ENCODE measurements at regions not wholly inside any gene's neighbourhood (a gene's known extent, or its start where the extent isn't known, plus 50 kb on each side); places are given as distances from the start of the nearest gene placed in this dataset.

GRCh38 chr9:129273941-129274684, 96.1 kb upstream of the IER5L start:
- no peaks in the 10 kb centered on the region for H3K9me3 ChIP-seq (ENCODE audit: control insufficient read depth, insufficient read depth, low read depth, low read length)
- ChIA-PET POLR2A (no interaction called here), CTCF (interaction anchor here (0.5 kb wide), 1 partner anchor 26 kb away, joined by 3 read pairs; no protein-coding TSS in a partner anchor)
- H3K4me1 ChIP-seq (ENCODE audit: control insufficient read depth, insufficient read depth, low read length) = no peaks in the 10 kb centered on the region
- H3K4me3 ChIP-seq (ENCODE audit: low read depth, low read length) = no peak overlapping the region
- H3K27ac ChIP-seq (ENCODE audit: extremely low read depth, low read depth, low read length) = no peak overlapping the region
- H3K36me3 ChIP-seq (ENCODE audit: control insufficient read depth in 2 of 2, insufficient read depth in 1 of 2, low read length in 2 of 2) = no peaks in the 10 kb centered on the region
- no peak for TF ChIP-seq ZBTB10 (tag by site-specific recombination; IDR thresholded peaks at IDR 0.05)
- TF ChIP-seq ATF2 (tag by site-specific recombination; IDR thresholded peaks at IDR 0.05; ENCODE audit: low read depth) = no peak
- TF ChIP-seq KLF17 (tag by site-specific recombination; IDR thresholded peaks at IDR 0.05) = no peak
- TF ChIP-seq ZNF596 (tag by site-specific recombination; IDR thresholded peaks at IDR 0.05) = no peak
- TF ChIP-seq ZNF677 (tag by site-specific recombination; IDR thresholded peaks at IDR 0.05) = no peak
- TF ChIP-seq ZFP69B (tag by site-specific recombination; IDR thresholded peaks at IDR 0.05) = no peak
- no peak for TF ChIP-seq MZF1 (tag by site-specific recombination; IDR thresholded peaks at IDR 0.05; ENCODE audit: borderline replicate concordance)
- TF ChIP-seq PRDM10 (tag by site-specific recombination; IDR thresholded peaks at IDR 0.05) = no peak
- TF ChIP-seq HIC1 (tag by site-specific recombination; IDR thresholded peaks at IDR 0.05) = no peak

- H3K4me1 ChIP-seq (ENCODE audit: control insufficient read depth, insufficient read depth, low read length) = no peaks in the 10 kb centered on the region
- H3K9me3 ChIP-seq (ENCODE audit: control insufficient read depth, insufficient read depth, low read depth, low read length) = no peaks in the 10 kb centered on the region
- no peak overlapping the region for H3K4me3 ChIP-seq (ENCODE audit: low read depth, low read length)
- POLR2A ChIA-PET = interaction anchor here (0.6 to 1.1 kb wide), 2 partner anchors 95 to 128 kb away, joined by 3 to 5 read pairs; partner anchors contain the start of gene IER5L
- no peaks in the 10 kb centered on the region for H3K36me3 ChIP-seq (ENCODE audit: control insufficient read depth in 2 of 2, insufficient read depth in 1 of 2, low read length in 2 of 2)
- CTCF ChIA-PET = interaction anchor here (0.5 kb wide), 1 partner anchor 25 kb away, joined by 3 read pairs; no protein-coding TSS in a partner anchor
- no peak for TF ChIP-seq ZNF221 (tag by site-specific recombination; IDR thresholded peaks at IDR 0.05; ENCODE audit: borderline replicate concordance)
- TF ChIP-seq ZNF776 (tag by site-specific recombination; IDR thresholded peaks at IDR 0.05; ENCODE audit: borderline replicate concordance) = no peak
- no peak for TF ChIP-seq GLI4 (tag by site-specific recombination; IDR thresholded peaks at IDR 0.05)
- no peak overlapping the region for H3K27ac ChIP-seq (ENCODE audit: extremely low read depth, low read depth, low read length)
Observed at GRCh38 chr9:129273136-129273895, 95.3 kb upstream of the IER5L start.
